GM12872 (cell line): ENCODE measurements at regions not wholly inside any gene's neighbourhood (a gene's known extent, or its start where the extent isn't known, plus 50 kb on each side); places are given as distances from the start of the nearest gene placed in this dataset.

Source experiments
- TF ChIP-seq, protein P1 (sequence below): IDR thresholded peaks from 3 replicates; pipeline ENCODE4 v1.5.1; 2011; ENCODE audit warnings: low read depth, mild to moderate bottlenecking, low read length, moderate library complexity; ENCODE audit not compliant: insufficient read depth

DNA sequence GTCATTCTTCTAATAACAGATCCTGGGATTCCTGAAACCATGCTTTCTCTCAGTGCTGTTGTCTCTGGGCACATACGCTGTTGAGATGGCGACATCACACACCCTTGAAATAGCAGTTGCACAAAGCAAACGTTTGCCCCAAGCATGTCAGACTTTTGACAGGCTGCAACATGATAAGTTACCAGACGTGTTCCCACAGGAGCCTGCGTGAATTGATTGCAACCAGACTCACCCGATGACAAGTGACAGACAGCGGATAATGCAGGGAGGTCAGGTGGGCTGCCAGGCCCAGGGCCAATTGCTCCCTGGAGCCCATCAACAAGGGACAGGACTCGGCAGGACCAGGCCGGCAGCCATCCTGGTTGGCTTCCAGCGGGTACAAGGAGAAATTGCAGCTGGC is 310.9 kb downstream of the SIPA1L2 start:
- TF ChIP-seq, protein P1, sequence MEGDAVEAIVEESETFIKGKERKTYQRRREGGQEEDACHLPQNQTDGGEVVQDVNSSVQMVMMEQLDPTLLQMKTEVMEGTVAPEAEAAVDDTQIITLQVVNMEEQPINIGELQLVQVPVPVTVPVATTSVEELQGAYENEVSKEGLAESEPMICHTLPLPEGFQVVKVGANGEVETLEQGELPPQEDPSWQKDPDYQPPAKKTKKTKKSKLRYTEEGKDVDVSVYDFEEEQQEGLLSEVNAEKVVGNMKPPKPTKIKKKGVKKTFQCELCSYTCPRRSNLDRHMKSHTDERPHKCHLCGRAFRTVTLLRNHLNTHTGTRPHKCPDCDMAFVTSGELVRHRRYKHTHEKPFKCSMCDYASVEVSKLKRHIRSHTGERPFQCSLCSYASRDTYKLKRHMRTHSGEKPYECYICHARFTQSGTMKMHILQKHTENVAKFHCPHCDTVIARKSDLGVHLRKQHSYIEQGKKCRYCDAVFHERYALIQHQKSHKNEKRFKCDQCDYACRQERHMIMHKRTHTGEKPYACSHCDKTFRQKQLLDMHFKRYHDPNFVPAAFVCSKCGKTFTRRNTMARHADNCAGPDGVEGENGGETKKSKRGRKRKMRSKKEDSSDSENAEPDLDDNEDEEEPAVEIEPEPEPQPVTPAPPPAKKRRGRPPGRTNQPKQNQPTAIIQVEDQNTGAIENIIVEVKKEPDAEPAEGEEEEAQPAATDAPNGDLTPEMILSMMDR: no peak

- TF ChIP-seq, protein P1: no peak
Measured at GRCh38 chr1:232318143-232318542, 311.8 kb downstream of the SIPA1L2 start.

DNA sequence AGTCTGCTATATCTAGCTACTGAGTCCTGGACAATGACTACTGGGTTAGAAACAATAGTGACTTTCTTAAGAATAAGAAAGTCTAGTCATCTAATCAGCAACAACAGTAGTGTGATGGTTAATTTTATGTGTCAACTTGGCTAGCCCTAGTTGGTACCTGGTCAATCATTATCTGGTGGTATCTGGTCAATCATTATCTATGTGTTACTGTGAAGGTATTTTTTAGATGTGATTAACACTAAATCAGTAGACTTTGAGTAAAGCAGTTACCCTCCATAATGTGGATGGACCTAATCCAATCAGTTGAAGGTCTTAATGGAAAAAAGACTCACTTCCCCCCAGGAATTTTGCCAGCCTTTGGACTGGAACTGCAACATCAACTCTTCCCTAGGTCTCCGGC is 312.6 kb downstream of the SIPA1L2 start:
- TF ChIP-seq, protein P1: no peak

- TF ChIP-seq, protein P1: no peak
Measured at GRCh38 chr1:232316864-232317263, 313.1 kb downstream of the SIPA1L2 start.

- TF ChIP-seq, protein P1: no peak
Measured at GRCh38 chr1:232310541-232310940, 319.4 kb downstream of the SIPA1L2 start.

GRCh38 chr1:232308616-232309015 is 321.3 kb downstream of the SIPA1L2 start:
- TF ChIP-seq, protein P1: no peak

GRCh38 chr1:232307296-232308017 is 322.5 kb downstream of the SIPA1L2 start:
- TF ChIP-seq, protein P1: no peak
